ENCODE measurements at regions not wholly inside any gene's neighbourhood (a gene's known extent, or its start where the extent isn't known, plus 50 kb on each side); places are given as distances from the start of the nearest gene placed in this dataset.
A peak's percentile ranks its signal among the peaks of the same experiment; 100 is the strongest.

- H3K4me2 ChIP-seq (ENCODE audit: low read length): no peak overlapping the region
Observed at GRCh38 chr6:93524671-93525451, 105.5 kb upstream of the EPHA7 start.

GRCh38 chr6:93523365-93523764 is 104.0 kb upstream of the EPHA7 start:
- no peak for TF ChIP-seq TAF1 (IDR thresholded peaks at IDR 0.05; ENCODE audit: low read depth)
- TF ChIP-seq POLR2AphosphoS5 (IDR thresholded peaks at IDR 0.05): no peak
- TF ChIP-seq EP300 (conservative IDR thresholded peaks at IDR 0.05; ENCODE audit: poor library complexity, severe bottlenecking): no peak
- TF ChIP-seq, protein P1, sequence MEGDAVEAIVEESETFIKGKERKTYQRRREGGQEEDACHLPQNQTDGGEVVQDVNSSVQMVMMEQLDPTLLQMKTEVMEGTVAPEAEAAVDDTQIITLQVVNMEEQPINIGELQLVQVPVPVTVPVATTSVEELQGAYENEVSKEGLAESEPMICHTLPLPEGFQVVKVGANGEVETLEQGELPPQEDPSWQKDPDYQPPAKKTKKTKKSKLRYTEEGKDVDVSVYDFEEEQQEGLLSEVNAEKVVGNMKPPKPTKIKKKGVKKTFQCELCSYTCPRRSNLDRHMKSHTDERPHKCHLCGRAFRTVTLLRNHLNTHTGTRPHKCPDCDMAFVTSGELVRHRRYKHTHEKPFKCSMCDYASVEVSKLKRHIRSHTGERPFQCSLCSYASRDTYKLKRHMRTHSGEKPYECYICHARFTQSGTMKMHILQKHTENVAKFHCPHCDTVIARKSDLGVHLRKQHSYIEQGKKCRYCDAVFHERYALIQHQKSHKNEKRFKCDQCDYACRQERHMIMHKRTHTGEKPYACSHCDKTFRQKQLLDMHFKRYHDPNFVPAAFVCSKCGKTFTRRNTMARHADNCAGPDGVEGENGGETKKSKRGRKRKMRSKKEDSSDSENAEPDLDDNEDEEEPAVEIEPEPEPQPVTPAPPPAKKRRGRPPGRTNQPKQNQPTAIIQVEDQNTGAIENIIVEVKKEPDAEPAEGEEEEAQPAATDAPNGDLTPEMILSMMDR (IDR thresholded peaks at IDR 0.05; ENCODE audit: poor library complexity, severe bottlenecking): no peak
- TF ChIP-seq EZH2 (IDR thresholded peaks at IDR 0.05; ENCODE audit: borderline replicate concordance, insufficient read depth, low read length, poor library complexity, severe bottlenecking): no peak
- TF ChIP-seq RAD21 (conservative IDR thresholded peaks at IDR 0.05): no peak
- no peak for TF ChIP-seq MXI1 (conservative IDR thresholded peaks at IDR 0.05; ENCODE audit: poor library complexity, severe bottlenecking)
- TF ChIP-seq, protein P2, sequence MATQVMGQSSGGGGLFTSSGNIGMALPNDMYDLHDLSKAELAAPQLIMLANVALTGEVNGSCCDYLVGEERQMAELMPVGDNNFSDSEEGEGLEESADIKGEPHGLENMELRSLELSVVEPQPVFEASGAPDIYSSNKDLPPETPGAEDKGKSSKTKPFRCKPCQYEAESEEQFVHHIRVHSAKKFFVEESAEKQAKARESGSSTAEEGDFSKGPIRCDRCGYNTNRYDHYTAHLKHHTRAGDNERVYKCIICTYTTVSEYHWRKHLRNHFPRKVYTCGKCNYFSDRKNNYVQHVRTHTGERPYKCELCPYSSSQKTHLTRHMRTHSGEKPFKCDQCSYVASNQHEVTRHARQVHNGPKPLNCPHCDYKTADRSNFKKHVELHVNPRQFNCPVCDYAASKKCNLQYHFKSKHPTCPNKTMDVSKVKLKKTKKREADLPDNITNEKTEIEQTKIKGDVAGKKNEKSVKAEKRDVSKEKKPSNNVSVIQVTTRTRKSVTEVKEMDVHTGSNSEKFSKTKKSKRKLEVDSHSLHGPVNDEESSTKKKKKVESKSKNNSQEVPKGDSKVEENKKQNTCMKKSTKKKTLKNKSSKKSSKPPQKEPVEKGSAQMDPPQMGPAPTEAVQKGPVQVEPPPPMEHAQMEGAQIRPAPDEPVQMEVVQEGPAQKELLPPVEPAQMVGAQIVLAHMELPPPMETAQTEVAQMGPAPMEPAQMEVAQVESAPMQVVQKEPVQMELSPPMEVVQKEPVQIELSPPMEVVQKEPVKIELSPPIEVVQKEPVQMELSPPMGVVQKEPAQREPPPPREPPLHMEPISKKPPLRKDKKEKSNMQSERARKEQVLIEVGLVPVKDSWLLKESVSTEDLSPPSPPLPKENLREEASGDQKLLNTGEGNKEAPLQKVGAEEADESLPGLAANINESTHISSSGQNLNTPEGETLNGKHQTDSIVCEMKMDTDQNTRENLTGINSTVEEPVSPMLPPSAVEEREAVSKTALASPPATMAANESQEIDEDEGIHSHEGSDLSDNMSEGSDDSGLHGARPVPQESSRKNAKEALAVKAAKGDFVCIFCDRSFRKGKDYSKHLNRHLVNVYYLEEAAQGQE (IDR thresholded peaks at IDR 0.05; ENCODE audit: borderline replicate concordance): no peak
- TF ChIP-seq SMC3 (conservative IDR thresholded peaks at IDR 0.05; ENCODE audit: poor library complexity): no peak
- no peak overlapping the region for H3K4me3 ChIP-seq (ENCODE audit: low read length)

More at GRCh38 chr6:93524671-93525451, 105.5 kb upstream of the EPHA7 start:
- Histone ChIP-seq H3K79me2 (replicated peaks; ENCODE audit: insufficient read depth, low read length) (no peaks in the 10 kb centered on the region), H3K9me3 (ENCODE audit: low read length) (no peaks in the 10 kb centered on the region), H3K9ac (ENCODE audit: low read length) (no peak overlapping the region), H3K36me3 (ENCODE audit: insufficient read depth, low read length) (no peaks in the 10 kb centered on the region), H3K9me2 (ENCODE audit: insufficient read depth, low read length) (no peaks in the 10 kb centered on the region), H3K27ac (ENCODE audit: low read length) (no peak overlapping the region), H2AFZ (ENCODE audit: low read depth, low read length) (no peak overlapping the region), H4K20me1 (ENCODE audit: insufficient read depth) (no peaks in the 10 kb centered on the region), H3K4me3 (ENCODE audit: low read length) (no peak overlapping the region), H3K27me3 (ENCODE audit: insufficient read depth, low read depth, low read length) (no peaks in the 10 kb centered on the region), H3F3A (ENCODE audit: insufficient read depth, low read length, poor library complexity, severe bottlenecking) (peaks cover 5% of the 10 kb centered on the region)
- TF ChIP-seq TAF1 (IDR thresholded peaks at IDR 0.05; ENCODE audit: low read depth) (no peak), SMC3 (conservative IDR thresholded peaks at IDR 0.05; ENCODE audit: poor library complexity) (no peak), EZH2 (IDR thresholded peaks at IDR 0.05; ENCODE audit: borderline replicate concordance, insufficient read depth, low read length, poor library complexity, severe bottlenecking) (no peak), POLR2AphosphoS5 (IDR thresholded peaks at IDR 0.05) (peak; percentile 30), MXI1 (conservative IDR thresholded peaks at IDR 0.05; ENCODE audit: poor library complexity, severe bottlenecking) (no peak), EP300 (conservative IDR thresholded peaks at IDR 0.05; ENCODE audit: poor library complexity, severe bottlenecking) (peak; percentile 68)
- TF ChIP-seq, protein P1 (IDR thresholded peaks at IDR 0.05; ENCODE audit: poor library complexity, severe bottlenecking): no peak
- TF ChIP-seq, protein P2 (IDR thresholded peaks at IDR 0.05; ENCODE audit: borderline replicate concordance): no peak

More at GRCh38 chr6:93523365-93523764, 104.0 kb upstream of the EPHA7 start:
- H3K27me3 ChIP-seq (ENCODE audit: insufficient read depth, low read depth, low read length): no peaks in the 10 kb centered on the region
- no peaks in the 10 kb centered on the region for H3K9me3 ChIP-seq (ENCODE audit: low read length)
- no peak overlapping the region for H3K27ac ChIP-seq (ENCODE audit: low read length)
- H3K9me2 ChIP-seq (ENCODE audit: insufficient read depth, low read length): no peaks in the 10 kb centered on the region
- H3F3A ChIP-seq (ENCODE audit: insufficient read depth, low read length, poor library complexity, severe bottlenecking): no peaks in the 10 kb centered on the region
- H3K36me3 ChIP-seq (ENCODE audit: insufficient read depth, low read length): no peaks in the 10 kb centered on the region
- H2AFZ ChIP-seq (ENCODE audit: low read depth, low read length): no peak overlapping the region
- no peaks in the 10 kb centered on the region for H3K79me2 ChIP-seq (replicated peaks; ENCODE audit: insufficient read depth, low read length)
- H3K9ac ChIP-seq (ENCODE audit: low read length): no peak overlapping the region
- no peak overlapping the region for H3K4me2 ChIP-seq (ENCODE audit: low read length)
- no peaks in the 10 kb centered on the region for H4K20me1 ChIP-seq (ENCODE audit: insufficient read depth)

All from neural cell (in vitro differentiated cells).